IPS-18c (cell line): ENCODE measurements at regions not wholly inside any gene's neighbourhood (a gene's known extent, or its start where the extent isn't known, plus 50 kb on each side); places are given as distances from the start of the nearest gene placed in this dataset.

Experiments used
- H3K4me3 ChIP-seq: 2 replicates; pipeline ENCODE4 v1.7.0; 2013; ENCODE audit warnings: low read depth, mild to moderate bottlenecking, low read length, moderate library complexity; ENCODE audit not compliant: insufficient read depth
- H3K9me3 ChIP-seq: one replicate; pipeline ENCODE4 v1.6.1; 2013; ENCODE audit warnings: mild to moderate bottlenecking, low read length, moderate library complexity; ENCODE audit not compliant: control insufficient read depth, insufficient read depth

GRCh38 chr20:56758706-56759105, 129.6 kb downstream of the TFAP2C start:
- H3K9me3 ChIP-seq: peaks cover 3% of the 10 kb centered on the region
- H3K4me3 ChIP-seq: no peak overlapping the region

GRCh38 chr20:56759741-56760278, 130.7 kb downstream of the TFAP2C start:
- H3K4me3 ChIP-seq: no peak overlapping the region
- peaks cover 3% of the 10 kb centered on the region for H3K9me3 ChIP-seq

DNA sequence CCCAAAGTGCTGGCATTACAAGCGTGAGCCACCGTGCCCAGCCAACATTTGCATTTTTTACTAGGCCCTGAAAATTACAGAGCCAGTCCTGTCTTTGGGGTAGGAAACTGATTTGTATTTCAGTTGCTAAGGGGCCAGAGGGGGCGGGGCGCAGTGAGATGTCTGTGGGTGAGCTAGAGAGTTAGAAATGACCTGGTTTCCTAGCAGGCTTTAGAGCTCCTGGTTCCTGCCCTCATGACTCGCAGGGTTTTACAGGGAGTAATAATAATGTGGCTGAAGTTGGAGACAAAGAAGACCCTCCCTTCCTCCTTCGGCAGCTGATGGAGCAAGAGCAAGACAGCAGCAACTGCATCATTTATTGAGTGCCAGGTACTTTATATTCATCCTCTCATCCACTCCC, 131.5 kb downstream of the TFAP2C start:
- Histone ChIP-seq H3K9me3 (peaks cover 3% of the 10 kb centered on the region), H3K4me3 (no peak overlapping the region)

GRCh38 chr20:56761393-56761792, 132.3 kb downstream of the TFAP2C start:
- no peak overlapping the region for H3K4me3 ChIP-seq
- H3K9me3 ChIP-seq: peaks cover 3% of the 10 kb centered on the region

DNA sequence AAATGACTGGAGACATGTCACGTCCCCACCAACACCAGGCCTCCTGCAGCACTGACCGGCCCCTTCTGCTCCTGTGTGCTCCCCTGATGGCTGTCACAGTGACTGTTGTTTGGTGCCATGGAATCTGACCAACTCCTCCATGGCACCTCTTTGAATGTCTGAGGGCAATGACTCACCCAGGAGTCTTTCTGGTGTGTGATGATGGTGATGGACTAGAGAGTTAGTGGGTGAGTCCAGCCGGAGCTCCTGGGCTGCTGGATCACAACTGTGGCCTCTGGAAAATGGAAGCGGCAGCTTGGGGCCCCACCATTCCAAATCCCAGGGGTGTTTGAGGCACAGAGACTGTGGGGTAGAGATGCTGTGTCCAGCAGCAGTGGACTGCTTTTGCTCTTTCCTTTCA, 133.3 kb downstream of the TFAP2C start:
- H3K4me3 ChIP-seq: no peak overlapping the region
- peaks cover 3% of the 10 kb centered on the region for H3K9me3 ChIP-seq

- no peaks in the 10 kb centered on the region for H3K9me3 ChIP-seq
- H3K4me3 ChIP-seq: no peak overlapping the region
Observed at GRCh38 chr20:56762829-56763228, 133.7 kb downstream of the TFAP2C start.

DNA sequence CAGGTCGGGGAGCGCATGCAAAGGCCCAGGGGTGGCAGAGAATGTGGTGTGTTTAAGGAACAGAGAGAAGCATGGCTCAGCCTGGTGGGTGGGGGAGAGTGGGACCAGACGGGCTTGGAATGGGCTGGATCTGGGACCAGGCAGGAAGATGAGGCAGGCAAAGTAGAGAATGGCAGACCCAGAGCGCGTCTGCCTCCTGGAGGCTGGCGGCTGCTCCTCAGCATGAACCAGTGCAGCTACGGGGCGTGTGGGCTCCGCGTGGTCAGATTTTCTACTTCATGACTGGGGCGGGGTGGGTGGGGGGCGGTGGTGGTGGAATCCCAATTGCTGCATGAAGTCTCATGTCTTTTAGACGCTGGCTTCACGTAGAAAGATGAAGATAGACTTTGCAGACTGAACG, 135.6 kb downstream of the TFAP2C start:
- H3K4me3 ChIP-seq: no peak overlapping the region
- no peaks in the 10 kb centered on the region for H3K9me3 ChIP-seq

- Histone ChIP-seq H3K4me3 (no peak overlapping the region), H3K9me3 (no peaks in the 10 kb centered on the region)
Observed at GRCh38 chr20:56765172-56766073, 136.3 kb downstream of the TFAP2C start.

DNA sequence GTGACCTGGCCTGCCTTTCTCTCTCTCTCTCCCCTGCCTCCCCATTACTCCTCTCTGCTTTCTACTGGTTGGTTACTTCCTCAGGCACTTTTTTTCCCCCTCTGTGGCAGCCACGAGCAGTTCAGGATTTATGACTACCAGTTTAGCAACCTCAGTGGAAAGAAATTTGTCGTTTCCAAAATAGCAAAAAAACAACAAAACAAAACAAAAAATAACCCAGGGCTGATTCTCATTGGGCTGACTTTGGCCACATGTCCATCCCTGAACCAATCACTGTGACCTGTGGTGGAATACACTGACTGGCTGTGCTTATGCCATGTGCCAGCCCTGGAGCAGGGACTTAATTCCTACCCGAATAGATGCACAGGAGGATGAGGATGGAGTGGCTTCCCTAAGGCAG, 137.4 kb downstream of the TFAP2C start:
- Histone ChIP-seq H3K4me3 (no peak overlapping the region), H3K9me3 (no peaks in the 10 kb centered on the region)

DNA sequence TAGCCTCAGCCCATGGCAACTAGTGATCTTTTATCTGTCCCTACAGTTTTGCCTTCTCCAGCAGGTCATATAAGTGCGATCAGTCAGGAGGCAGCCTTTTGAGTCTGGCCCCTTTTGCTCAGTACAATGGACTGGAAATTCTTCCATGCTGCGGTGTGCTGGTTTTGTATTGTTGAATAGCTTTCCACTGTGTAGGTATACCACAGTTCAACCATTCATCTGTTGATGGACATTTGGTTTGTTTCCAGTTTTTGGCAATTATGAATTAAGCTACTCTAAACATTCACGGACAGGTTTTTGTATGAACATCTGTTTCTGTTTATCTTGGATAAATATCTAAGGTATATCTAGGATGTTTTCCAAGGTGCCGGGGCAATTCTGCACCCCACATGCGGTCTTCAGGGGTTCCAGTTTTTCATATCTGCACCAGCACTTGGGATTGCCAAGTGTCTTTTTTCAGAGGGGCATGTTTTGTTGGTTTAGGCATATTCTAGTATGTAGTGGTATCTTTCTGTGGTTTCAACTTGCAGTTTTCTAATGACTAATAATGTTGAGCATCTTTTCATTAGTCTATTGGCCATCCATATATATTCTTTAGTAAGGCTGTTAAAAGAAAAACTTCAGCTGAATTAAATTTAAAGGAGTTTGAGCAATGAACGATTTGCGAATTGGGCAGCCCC, 141.0 kb downstream of the TFAP2C start:
- H3K9me3 ChIP-seq: no peaks in the 10 kb centered on the region
- no peak overlapping the region for H3K4me3 ChIP-seq

DNA sequence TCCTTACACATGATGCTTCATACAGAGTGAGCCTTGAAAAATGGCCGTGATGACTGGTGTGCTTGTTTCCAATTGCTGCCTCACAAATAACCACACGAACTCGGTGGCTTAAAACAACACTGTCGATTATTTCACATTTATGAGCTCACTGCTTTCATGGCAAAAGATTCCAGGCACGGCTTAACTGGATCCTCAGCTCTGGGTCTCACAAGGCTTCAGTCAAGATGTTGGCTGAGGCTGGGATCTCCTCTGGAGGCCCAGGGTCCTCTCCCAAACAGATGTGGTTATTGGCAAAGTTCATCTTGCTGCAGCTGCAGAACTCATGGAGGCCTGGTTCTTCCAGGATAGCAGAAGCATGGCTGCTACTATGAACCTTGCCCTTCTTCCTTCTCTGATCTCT, 144.6 kb downstream of the TFAP2C start:
- Histone ChIP-seq H3K4me3 (no peak overlapping the region), H3K9me3 (no peaks in the 10 kb centered on the region)

DNA sequence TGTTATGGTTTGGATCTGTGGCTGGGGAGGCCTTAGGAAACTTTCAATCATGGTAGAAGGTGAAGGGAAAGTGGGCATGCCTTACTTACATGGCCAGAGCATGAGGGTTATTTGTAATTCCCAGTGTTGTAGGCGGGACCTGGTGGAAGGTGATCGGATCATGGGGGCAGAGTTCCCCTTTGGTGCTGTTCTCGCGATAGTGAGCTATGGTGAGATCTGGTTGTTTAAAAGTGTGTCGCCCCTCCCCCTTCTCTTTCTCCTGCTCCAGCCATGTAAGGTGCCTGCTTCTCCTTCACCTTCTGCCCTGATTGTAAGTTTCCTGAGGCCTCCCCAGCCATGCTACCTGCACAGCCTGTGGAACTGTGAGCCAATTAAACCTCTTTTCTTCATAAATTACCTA, 145.8 kb downstream of the TFAP2C start:
- no peaks in the 10 kb centered on the region for H3K9me3 ChIP-seq
- no peak overlapping the region for H3K4me3 ChIP-seq

DNA sequence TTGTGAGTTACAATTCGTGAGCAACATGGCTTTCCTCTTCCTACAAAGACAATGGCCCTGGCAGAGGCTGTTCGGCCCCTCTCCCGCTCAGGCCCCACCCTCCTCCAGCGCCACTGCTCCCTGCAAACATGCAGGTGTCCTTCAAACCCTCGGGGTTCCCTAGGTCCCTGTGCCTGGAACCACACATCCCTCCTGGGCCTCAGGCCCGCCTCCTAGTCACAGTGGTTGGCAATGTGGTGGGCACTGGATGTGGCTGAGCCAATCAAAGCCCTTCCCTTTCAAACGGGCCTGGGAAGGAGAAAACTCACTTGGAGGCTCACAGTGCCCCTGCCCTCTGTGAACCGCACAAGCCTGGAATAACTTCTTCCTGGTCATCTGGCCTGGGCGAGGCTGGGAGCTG, 147.2 kb downstream of the TFAP2C start:
- H3K9me3 ChIP-seq: no peaks in the 10 kb centered on the region
- H3K4me3 ChIP-seq: no peak overlapping the region

DNA sequence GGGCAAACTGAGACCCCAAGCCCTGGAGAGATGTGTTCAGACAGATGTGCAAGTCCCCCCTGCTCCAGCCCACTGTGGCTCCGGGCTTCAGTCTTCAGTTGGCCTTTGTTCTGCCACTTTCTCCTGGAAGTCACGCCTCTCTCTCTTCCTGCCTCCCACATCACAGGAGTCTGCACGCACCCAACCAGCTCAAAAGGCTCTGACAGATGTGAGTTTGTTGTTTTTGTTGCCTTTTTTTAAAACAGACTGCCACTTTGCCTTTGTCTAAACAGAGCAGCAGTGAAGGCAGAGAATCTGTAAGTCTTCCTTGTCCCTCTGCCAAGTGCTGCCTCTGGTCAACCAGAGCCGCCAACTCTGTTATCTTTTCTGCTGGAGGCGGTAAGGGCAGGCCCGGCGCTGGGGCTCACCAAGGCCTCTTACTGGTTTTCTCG, 149.7 kb downstream of the TFAP2C start:
- H3K9me3 ChIP-seq: no peaks in the 10 kb centered on the region
- no peak overlapping the region for H3K4me3 ChIP-seq

GRCh38 chr20:56779452-56780143, 150.5 kb downstream of the TFAP2C start:
- Histone ChIP-seq H3K4me3 (no peak overlapping the region), H3K9me3 (no peaks in the 10 kb centered on the region)

DNA sequence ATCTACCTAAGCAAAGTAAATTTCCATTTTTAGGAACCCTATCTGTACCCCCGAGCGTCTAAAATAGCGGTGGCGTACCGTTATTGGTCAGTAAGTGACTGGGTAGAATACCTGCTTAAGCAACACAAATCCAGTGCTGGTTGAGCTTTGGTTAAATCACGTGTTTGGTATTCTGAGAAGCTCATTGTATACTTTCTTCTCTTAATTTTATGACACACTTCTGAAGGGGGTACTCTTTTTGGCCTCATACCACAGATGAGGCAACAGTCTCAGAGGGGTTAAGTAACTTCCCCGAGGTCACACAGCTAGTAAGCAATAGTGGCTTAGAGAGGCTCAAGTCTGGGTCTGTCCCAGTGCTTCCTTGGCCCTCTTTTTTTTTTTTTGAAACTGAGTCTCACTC, 151.2 kb downstream of the TFAP2C start:
- Histone ChIP-seq H3K9me3 (no peaks in the 10 kb centered on the region), H3K4me3 (no peak overlapping the region)

DNA sequence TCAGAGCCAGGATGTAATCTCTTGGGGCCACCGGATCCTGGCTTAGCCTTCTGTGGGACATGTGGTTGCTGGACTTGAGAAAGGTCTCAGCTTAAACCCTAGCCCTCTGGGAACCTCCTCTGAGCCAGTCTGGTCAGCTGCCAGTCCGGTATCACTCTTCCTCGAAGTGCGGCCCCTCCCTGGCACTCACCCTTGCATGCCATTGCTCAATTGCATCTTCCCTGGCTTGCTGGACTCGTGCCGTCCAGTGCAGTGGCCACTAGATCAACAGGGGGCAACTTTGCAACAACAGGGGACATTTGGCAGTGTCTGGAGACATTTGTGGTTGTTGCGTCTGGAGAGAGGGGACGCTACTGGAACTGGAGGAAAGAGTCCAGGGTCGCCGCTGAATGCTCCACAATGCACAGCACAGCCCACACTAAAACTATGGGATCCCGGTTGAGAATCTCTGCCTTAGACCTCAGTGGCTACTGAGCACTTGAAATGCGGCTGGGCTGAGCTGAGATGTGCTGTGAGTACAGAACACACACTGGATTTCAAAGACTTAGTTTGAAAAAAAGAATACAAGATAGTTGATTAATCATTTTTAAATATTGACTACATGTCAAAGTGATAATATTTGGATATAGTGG, 152.1 kb downstream of the TFAP2C start:
- H3K9me3 ChIP-seq: no peaks in the 10 kb centered on the region
- no peak overlapping the region for H3K4me3 ChIP-seq
